CD4-positive, alpha-beta T cell (primary cell): ENCODE measurements at regions not wholly inside any gene's neighbourhood (a gene's known extent, or its start where the extent isn't known, plus 50 kb on each side); places are given as distances from the start of the nearest gene placed in this dataset.

Experiments
- ATAC-seq: fragments of 200-7000 bp; cut with Tn5 transposase; one replicate; pipeline ENCODE4 v1.10.0; 2022; ENCODE audit warnings: mild to moderate bottlenecking; ENCODE audit not compliant: poor library complexity
- CTCF ChIA-PET: fragments of 350-600 bp; sonication (Branson Sonifier 250); formaldehyde crosslinking; loops from one replicate; lab custom pipeline; 2021; ENCODE audit warnings: antibody characterized with exemption, inconsistent platforms; lab: Charles Lee
- POLR2A ChIA-PET: fragments of 350-600 bp; sonication (Branson Sonifier 250); formaldehyde crosslinking; loops from one replicate; lab custom pipeline; 2021; ENCODE audit warnings: antibody characterized with exemption, inconsistent platforms; lab: Charles Lee
- DNase-seq, 14 experiments: peaks; one replicate each; pipeline ENCODE4 v3.0.0-alpha.2; 2013 to 2020; ENCODE audit warnings: mixed read lengths in 2 of 14
- H3K27ac ChIP-seq, 2 donors: one replicate each; pipeline versions ENCODE4 v1.5.1 to v1.7.0; 2013; ENCODE audit warnings: low read length in 2 of 2, low read depth in 1 of 2, mild to moderate bottlenecking in 1 of 2
- H3K27me3 ChIP-seq, 2 experiments: 1 replicate in 1 of 2; 2 replicates in 1 of 2; pipeline versions ENCODE4 v1.6.1 to v1.7.0; 2013; ENCODE audit warnings: low read length in 2 of 2, control low read depth in 1 of 2, mild to moderate bottlenecking in 1 of 2, moderate library complexity in 1 of 2; ENCODE audit not compliant: insufficient read depth in 2 of 2, control insufficient read depth in 1 of 2
- H3K36me3 ChIP-seq: one replicate; pipeline ENCODE4 v1.6.1; 2013; ENCODE audit warnings: low read length, control low read depth; ENCODE audit not compliant: insufficient read depth
- H3K4me1 ChIP-seq: one replicate; pipeline ENCODE4 v1.6.1; 2013; ENCODE audit warnings: low read length, control low read depth; ENCODE audit not compliant: insufficient read depth
- H3K4me3 ChIP-seq: one replicate; pipeline ENCODE4 v1.5.1; 2013; ENCODE audit warnings: mild to moderate bottlenecking, low read length, moderate library complexity
- H3K9me3 ChIP-seq, 2 experiments: 1 replicate in 1 of 2; 2 replicates in 1 of 2; pipeline versions ENCODE4 v1.6.1 to v1.7.0; 2013; ENCODE audit warnings: low read length in 2 of 2, mild to moderate bottlenecking in 2 of 2, control low read depth in 1 of 2, moderate library complexity in 1 of 2; ENCODE audit not compliant: control insufficient read depth in 1 of 2, insufficient read depth in 1 of 2
- H3K27ac Mint-ChIP-seq: one replicate; pipeline ENCODE4 v1.8.0; 2020; ENCODE audit warnings: mixed read lengths
- H3K27me3 Mint-ChIP-seq: one replicate; pipeline ENCODE4 v1.8.0; 2021; ENCODE audit warnings: mixed read lengths
- H3K36me3 Mint-ChIP-seq: one replicate; pipeline ENCODE4 v1.8.0; 2021; ENCODE audit warnings: low read depth, mixed read lengths
- H3K4me1 Mint-ChIP-seq: one replicate; pipeline ENCODE4 v1.8.0; 2021; ENCODE audit warnings: low read depth, mixed read lengths
- H3K4me3 Mint-ChIP-seq: one replicate; pipeline ENCODE4 v1.8.0; 2020; ENCODE audit warnings: mild to moderate bottlenecking, mixed read lengths
- H3K9me3 Mint-ChIP-seq: one replicate; pipeline ENCODE4 v1.8.0; 2020; ENCODE audit warnings: mixed read lengths
- intact Hi-C, 2 experiments: fragments of 100-400 bp; cut with DNase I in 1 of 2; cut with micrococcal nuclease in 1 of 2; formaldehyde crosslinking; loops; one replicate each; pipeline versions ENCODE4 v1.15.1 to v1.9.0; 2023 to 2025; cut with DNase I, micrococcal nuclease
- TF ChIP-seq, protein P1 (sequence below): fragments of 200-600 bp; IDR thresholded peaks from one replicate; pipeline ENCODE4 v1.8.0; 2022; ENCODE audit warnings: antibody characterized with exemption, mild to moderate bottlenecking

DNA sequence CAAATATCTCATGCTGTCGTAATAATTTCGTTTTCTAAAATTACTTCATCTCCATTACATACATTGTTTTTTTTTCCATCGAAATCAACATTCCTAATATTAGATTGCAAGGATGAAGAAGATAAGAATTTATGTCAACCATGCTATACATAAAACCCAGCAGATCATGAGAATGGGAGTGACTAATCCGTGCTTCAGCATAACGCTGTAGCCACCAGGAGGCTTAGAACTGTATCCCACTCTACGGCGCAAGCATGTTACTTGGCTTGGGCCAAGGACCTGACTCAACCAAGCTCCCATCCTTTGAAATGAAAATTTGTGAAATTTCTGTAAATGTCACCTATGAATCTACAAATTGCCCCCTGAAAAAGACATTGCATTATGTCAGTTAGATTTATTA is 392.5 kb downstream of the FIGN start:
- H3K4me3 ChIP-seq = no peak overlapping the region
- ATAC-seq (no peak), DNase-seq (no peak)
- Mint-ChIP-seq H3K4me3 (no peak overlapping the region), H3K27me3 (no peaks in the 10 kb centered on the region), H3K27ac (no peak overlapping the region), H3K36me3 (no peaks in the 10 kb centered on the region), H3K4me1 (no peaks in the 10 kb centered on the region), H3K9me3 (no peaks in the 10 kb centered on the region)
- no peaks in the 10 kb centered on the region for H3K36me3 ChIP-seq
- CTCF ChIA-PET = no interaction called here
- H3K27me3 ChIP-seq = no peaks in the 10 kb centered on the region
- H3K9me3 ChIP-seq = peaks cover 0 to 5% of the 10 kb centered on the region in 2 experiments
- POLR2A ChIA-PET = no interaction called here
- H3K27ac ChIP-seq = no peak overlapping the region
- no peaks in the 10 kb centered on the region for H3K4me1 ChIP-seq
- TF ChIP-seq, protein P1, sequence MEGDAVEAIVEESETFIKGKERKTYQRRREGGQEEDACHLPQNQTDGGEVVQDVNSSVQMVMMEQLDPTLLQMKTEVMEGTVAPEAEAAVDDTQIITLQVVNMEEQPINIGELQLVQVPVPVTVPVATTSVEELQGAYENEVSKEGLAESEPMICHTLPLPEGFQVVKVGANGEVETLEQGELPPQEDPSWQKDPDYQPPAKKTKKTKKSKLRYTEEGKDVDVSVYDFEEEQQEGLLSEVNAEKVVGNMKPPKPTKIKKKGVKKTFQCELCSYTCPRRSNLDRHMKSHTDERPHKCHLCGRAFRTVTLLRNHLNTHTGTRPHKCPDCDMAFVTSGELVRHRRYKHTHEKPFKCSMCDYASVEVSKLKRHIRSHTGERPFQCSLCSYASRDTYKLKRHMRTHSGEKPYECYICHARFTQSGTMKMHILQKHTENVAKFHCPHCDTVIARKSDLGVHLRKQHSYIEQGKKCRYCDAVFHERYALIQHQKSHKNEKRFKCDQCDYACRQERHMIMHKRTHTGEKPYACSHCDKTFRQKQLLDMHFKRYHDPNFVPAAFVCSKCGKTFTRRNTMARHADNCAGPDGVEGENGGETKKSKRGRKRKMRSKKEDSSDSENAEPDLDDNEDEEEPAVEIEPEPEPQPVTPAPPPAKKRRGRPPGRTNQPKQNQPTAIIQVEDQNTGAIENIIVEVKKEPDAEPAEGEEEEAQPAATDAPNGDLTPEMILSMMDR = no peak
- intact Hi-C loops = no loop called here

DNA sequence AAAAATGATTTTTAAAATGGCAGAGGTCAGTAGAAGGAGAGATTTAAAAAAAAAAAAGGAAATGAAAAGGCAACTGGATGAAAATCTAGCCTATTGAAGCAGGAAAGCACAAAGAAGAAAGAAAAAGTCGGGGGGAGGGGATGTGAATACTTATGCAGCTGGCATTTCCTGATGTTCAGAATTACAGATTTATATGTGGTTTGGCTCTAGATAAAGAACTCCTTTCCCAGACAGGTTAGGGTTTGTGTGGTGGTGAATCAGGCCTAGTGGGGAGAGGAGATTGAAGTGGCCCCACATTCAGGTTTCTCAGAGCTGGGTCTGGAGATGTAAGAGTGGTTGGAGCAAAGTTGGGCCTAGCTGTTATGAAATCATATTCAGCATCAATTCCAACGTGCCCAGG is 394.4 kb downstream of the FIGN start:
- Histone ChIP-seq H3K4me3 (no peak overlapping the region), H3K9me3 (no peaks in the 10 kb centered on the region), H3K27me3 (no peaks in the 10 kb centered on the region), H3K36me3 (no peaks in the 10 kb centered on the region), H3K27ac (no peak overlapping the region), H3K4me1 (no peaks in the 10 kb centered on the region)
- Mint-ChIP-seq H3K9me3 (no peaks in the 10 kb centered on the region), H3K4me3 (no peak overlapping the region), H3K27me3 (no peaks in the 10 kb centered on the region), H3K36me3 (no peaks in the 10 kb centered on the region), H3K27ac (no peak overlapping the region), H3K4me1 (no peaks in the 10 kb centered on the region)
- POLR2A ChIA-PET = no interaction called here
- TF ChIP-seq, protein P1 = no peak
- ATAC-seq = no peak
- CTCF ChIA-PET = no interaction called here
- no peak for DNase-seq
- intact Hi-C loops = no loop called here

DNA sequence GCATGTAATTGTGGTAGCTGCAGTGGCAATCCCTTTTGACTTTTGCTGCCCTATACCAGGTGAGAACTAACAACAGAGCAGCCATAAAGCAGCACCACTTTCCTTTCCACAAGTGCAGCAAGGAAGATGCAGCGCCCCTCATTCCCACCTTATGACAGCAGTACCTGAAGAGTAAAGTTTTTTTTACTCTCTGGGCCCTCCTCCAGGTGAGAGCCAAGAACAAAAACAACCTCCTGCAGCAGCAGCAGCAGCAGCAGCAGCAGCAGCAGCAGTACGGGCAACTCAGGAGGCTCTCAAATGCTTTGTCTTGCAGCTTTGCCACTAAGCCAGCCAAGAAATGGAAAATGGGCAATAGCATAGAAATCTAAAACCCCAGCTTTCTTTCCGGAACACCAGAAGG is 397.5 kb downstream of the FIGN start:
- DNase-seq (no peak), ATAC-seq (no peak)
- POLR2A ChIA-PET = no interaction called here
- H3K27ac ChIP-seq = no peak overlapping the region
- H3K27me3 Mint-ChIP-seq = no peaks in the 10 kb centered on the region
- H3K36me3 ChIP-seq = no peaks in the 10 kb centered on the region
- no peaks in the 10 kb centered on the region for H3K36me3 Mint-ChIP-seq
- no peaks in the 10 kb centered on the region for H3K4me1 ChIP-seq
- no peaks in the 10 kb centered on the region for H3K9me3 Mint-ChIP-seq
- H3K9me3 ChIP-seq = no peaks in the 10 kb centered on the region
- intact Hi-C loops = no loop called here
- H3K4me3 Mint-ChIP-seq = no peak overlapping the region
- H3K4me3 ChIP-seq = no peak overlapping the region
- CTCF ChIA-PET = no interaction called here
- no peaks in the 10 kb centered on the region for H3K27me3 ChIP-seq
- TF ChIP-seq, protein P1 = no peak
- no peaks in the 10 kb centered on the region for H3K4me1 Mint-ChIP-seq
- no peak overlapping the region for H3K27ac Mint-ChIP-seq
